GM23338 (cell line): ENCODE measurements at regions not wholly inside any gene's neighbourhood (a gene's known extent, or its start where the extent isn't known, plus 50 kb on each side); places are given as distances from the start of the nearest gene placed in this dataset.

ENCODE experiments used
- EZH2 ChIP-seq: fragments of 200-600 bp; sonication (generic); IDR thresholded peaks from one replicate; pipeline ENCODE4 v1.8.0; 2017; ENCODE audit warnings: antibody characterized with exemption, mild to moderate bottlenecking, low read depth; ENCODE audit not compliant: unreplicated experiment
- NANOG ChIP-seq: IDR thresholded peaks from 2 replicates; pipeline ENCODE4 v1.6.1; 2016; ENCODE audit warnings: antibody characterized with exemption, borderline replicate concordance
- TF ChIP-seq, protein P1 (sequence below): IDR thresholded peaks from one replicate; pipeline ENCODE4 v1.6.1; 2018; ENCODE audit warnings: antibody characterized with exemption; ENCODE audit not compliant: unreplicated experiment
- TF ChIP-seq, protein P2 (sequence below), 2 experiments: fragments of 200-600 bp in 1 of 2; sonication (generic) in 1 of 2; conservative IDR thresholded peaks; 2 replicates each; pipeline versions ENCODE4 v1.5.1 to v1.6.1; 2016 to 2017; ENCODE audit warnings: antibody characterized with exemption in 2 of 2, low read depth in 2 of 2, mild to moderate bottlenecking in 2 of 2, moderate library complexity in 1 of 2

DNA sequence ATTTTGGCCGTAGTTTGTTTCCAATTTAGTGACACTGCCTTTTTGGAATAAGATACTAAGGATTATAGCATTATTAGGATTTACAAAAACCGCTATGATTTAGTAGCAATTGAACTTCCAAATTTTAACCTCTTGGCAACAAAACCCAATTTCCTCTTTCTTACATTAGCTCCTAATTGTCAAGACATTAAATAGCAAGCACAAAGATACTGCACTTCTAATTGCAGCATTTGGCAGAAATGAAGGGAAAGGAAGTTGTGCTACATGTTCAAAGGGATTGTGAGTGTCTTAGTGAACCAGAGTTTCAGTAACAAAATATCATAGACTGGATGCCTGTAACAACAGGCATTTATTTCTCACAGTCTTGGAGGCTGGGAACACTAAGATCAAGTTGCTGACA lies 99.9 kb downstream of the NUF2 start:
- TF ChIP-seq, protein P1, sequence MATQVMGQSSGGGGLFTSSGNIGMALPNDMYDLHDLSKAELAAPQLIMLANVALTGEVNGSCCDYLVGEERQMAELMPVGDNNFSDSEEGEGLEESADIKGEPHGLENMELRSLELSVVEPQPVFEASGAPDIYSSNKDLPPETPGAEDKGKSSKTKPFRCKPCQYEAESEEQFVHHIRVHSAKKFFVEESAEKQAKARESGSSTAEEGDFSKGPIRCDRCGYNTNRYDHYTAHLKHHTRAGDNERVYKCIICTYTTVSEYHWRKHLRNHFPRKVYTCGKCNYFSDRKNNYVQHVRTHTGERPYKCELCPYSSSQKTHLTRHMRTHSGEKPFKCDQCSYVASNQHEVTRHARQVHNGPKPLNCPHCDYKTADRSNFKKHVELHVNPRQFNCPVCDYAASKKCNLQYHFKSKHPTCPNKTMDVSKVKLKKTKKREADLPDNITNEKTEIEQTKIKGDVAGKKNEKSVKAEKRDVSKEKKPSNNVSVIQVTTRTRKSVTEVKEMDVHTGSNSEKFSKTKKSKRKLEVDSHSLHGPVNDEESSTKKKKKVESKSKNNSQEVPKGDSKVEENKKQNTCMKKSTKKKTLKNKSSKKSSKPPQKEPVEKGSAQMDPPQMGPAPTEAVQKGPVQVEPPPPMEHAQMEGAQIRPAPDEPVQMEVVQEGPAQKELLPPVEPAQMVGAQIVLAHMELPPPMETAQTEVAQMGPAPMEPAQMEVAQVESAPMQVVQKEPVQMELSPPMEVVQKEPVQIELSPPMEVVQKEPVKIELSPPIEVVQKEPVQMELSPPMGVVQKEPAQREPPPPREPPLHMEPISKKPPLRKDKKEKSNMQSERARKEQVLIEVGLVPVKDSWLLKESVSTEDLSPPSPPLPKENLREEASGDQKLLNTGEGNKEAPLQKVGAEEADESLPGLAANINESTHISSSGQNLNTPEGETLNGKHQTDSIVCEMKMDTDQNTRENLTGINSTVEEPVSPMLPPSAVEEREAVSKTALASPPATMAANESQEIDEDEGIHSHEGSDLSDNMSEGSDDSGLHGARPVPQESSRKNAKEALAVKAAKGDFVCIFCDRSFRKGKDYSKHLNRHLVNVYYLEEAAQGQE, result no peak
- TF ChIP-seq, protein P2, sequence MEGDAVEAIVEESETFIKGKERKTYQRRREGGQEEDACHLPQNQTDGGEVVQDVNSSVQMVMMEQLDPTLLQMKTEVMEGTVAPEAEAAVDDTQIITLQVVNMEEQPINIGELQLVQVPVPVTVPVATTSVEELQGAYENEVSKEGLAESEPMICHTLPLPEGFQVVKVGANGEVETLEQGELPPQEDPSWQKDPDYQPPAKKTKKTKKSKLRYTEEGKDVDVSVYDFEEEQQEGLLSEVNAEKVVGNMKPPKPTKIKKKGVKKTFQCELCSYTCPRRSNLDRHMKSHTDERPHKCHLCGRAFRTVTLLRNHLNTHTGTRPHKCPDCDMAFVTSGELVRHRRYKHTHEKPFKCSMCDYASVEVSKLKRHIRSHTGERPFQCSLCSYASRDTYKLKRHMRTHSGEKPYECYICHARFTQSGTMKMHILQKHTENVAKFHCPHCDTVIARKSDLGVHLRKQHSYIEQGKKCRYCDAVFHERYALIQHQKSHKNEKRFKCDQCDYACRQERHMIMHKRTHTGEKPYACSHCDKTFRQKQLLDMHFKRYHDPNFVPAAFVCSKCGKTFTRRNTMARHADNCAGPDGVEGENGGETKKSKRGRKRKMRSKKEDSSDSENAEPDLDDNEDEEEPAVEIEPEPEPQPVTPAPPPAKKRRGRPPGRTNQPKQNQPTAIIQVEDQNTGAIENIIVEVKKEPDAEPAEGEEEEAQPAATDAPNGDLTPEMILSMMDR (conservative IDR thresholded peaks at IDR 0.05; ENCODE audit: low read depth in 2 of 2), result no peak
- TF ChIP-seq NANOG (no peak), EZH2 (no peak)
